HepG2 (cell line): ENCODE measurements at regions not wholly inside any gene's neighbourhood (a gene's known extent, or its start where the extent isn't known, plus 50 kb on each side); places are given as distances from the start of the nearest gene placed in this dataset.

ENCODE experiments used
- ATAC-seq: fragments of 200-7000 bp; cut with Tn5 transposase; 3 replicates; pipeline ENCODE4 v1.9.1; 2020; ENCODE audit warnings: mild to moderate bottlenecking, moderate library complexity
- BruUV-seq: library from RNA; stranded (reverse); fragments of 400-500 nt; replicated peaks from 2 replicates; lab custom pipeline; 2021; lab: Mats Ljungman, UMichigan
- CTCF ChIA-PET: fragments of 300-600 bp; formaldehyde crosslinking; extraction: SDS; loops from one replicate; lab custom pipeline; 2021; ENCODE audit warnings: low total read pairs, inconsistent platforms, low intra/inter-chr PET ratio; lab: Yijun Ruan, JAX
- POLR2A ChIA-PET: fragments of 350-600 bp; sonication (Branson Sonifier 250); formaldehyde crosslinking; loops from one replicate; lab custom pipeline; 2020; ENCODE audit warnings: antibody characterized with exemption, inconsistent platforms; lab: Yijun Ruan, JAX
- DNase-seq: peaks from one replicate; pipeline ENCODE4 v3.0.0-alpha.2; 2015; ENCODE audit warnings: low spot score
- FAIRE-seq: peaks from 3 replicates; lab custom pipeline; 2011; peaks lifted over from hg19 to GRCh38; lab: Jason Lieb, UNC
- H2AFZ ChIP-seq: one replicate; pipeline ENCODE4 v1.6.1; 2011; ENCODE audit warnings: low read length, inconsistent platforms
- H3K27ac ChIP-seq: fragments of 300-600 bp; 3 replicates; pipeline ENCODE4 v1.8.0; 2011; ENCODE audit warnings: mixed run types, mild to moderate bottlenecking, mixed read lengths, low read length, inconsistent platforms; ENCODE audit not compliant: insufficient read depth; ENCODE audit errors: extremely low read length
- H3K27me3 ChIP-seq, 2 experiments: fragments of 200-600 bp in 1 of 2; 2 replicates in 1 of 2; 3 replicates in 1 of 2; pipeline versions ENCODE4 v1.6.0 to v1.8.0; 2011; ENCODE audit warnings: low read length in 2 of 2, mild to moderate bottlenecking in 2 of 2, moderate library complexity in 2 of 2, inconsistent platforms in 1 of 2; ENCODE audit not compliant: insufficient read depth in 2 of 2, control insufficient read depth in 1 of 2
- H3K36me3 ChIP-seq, 2 experiments: fragments of 200-600 bp in 1 of 2; replicated peaks in 1 of 2; 2 replicates in 1 of 2; 3 replicates in 1 of 2; pipeline versions ENCODE4 v1.5.1 to v1.8.0; 2011; ENCODE audit warnings: low read length in 2 of 2, inconsistent platforms in 1 of 2; ENCODE audit not compliant: insufficient read depth in 2 of 2, control insufficient read depth in 1 of 2
- H3K4me1 ChIP-seq: 2 replicates; pipeline ENCODE4 v1.5.1; 2012; ENCODE audit warnings: low read length, inconsistent platforms; ENCODE audit not compliant: insufficient read depth
- H3K4me2 ChIP-seq: 2 replicates; pipeline ENCODE4 v1.6.0; 2011; ENCODE audit warnings: low read depth, low read length, inconsistent platforms
- H3K4me3 ChIP-seq, 3 experiments: fragments of 200-600 bp in 1 of 3; sonication (generic), shearing (Covaris generic) in 1 of 3; replicated peaks in 1 of 3; 2 replicates each; pipeline ENCODE4 v1.5.1; 2011 to 2016; ENCODE audit warnings: low read length in 3 of 3, inconsistent platforms in 2 of 3, low read depth in 2 of 3, mild to moderate bottlenecking in 2 of 3, control low read depth in 1 of 3, mixed read lengths in 1 of 3; ENCODE audit not compliant: insufficient read depth in 1 of 3
- H3K79me2 ChIP-seq: one replicate; pipeline ENCODE4 v1.6.1; 2011; ENCODE audit warnings: low read length, inconsistent platforms; ENCODE audit not compliant: insufficient read depth
- H3K9ac ChIP-seq: 2 replicates; pipeline ENCODE4 v1.6.0; 2011; ENCODE audit warnings: mild to moderate bottlenecking, low read depth, low read length, inconsistent platforms; ENCODE audit not compliant: insufficient read depth
- H3K9me3 ChIP-seq: 2 replicates; pipeline ENCODE4 v1.5.1; 2012; ENCODE audit warnings: mild to moderate bottlenecking, low read length
- H4K20me1 ChIP-seq: 2 replicates; pipeline ENCODE4 v1.6.0; 2011; ENCODE audit warnings: inconsistent platforms, mild to moderate bottlenecking, low read length, moderate library complexity; ENCODE audit not compliant: insufficient read depth
- ELF3 ChIP-seq: IDR thresholded peaks from 2 replicates; pipeline ENCODE4 v1.6.1; 2016; ENCODE audit warnings: missing genetic modification reagents, missing compliant biosample characterization
- FOXO1 ChIP-seq: sonication (generic); formaldehyde crosslinking; IDR thresholded peaks from 2 replicates; pipeline ENCODE4 v1.4.0; 2020; ENCODE audit warnings: missing genetic modification reagents
- GABPA ChIP-seq, 2 experiments: IDR thresholded peaks; 2 replicates each; pipeline ENCODE4 v1.6.1; 2011 to 2016; ENCODE audit warnings: low read depth in 2 of 2, low read length in 1 of 2, missing biosample characterization in 1 of 2, missing genetic modification characterization in 1 of 2
- MIXL1 ChIP-seq: IDR thresholded peaks from 2 replicates; pipeline ENCODE4 v1.6.1; 2016
- NFIC ChIP-seq: IDR thresholded peaks from 2 replicates; pipeline ENCODE4 v1.6.1; 2012; ENCODE audit warnings: mild to moderate bottlenecking, low read length, inconsistent platforms
- PAX8 ChIP-seq: sonication (generic); formaldehyde crosslinking; IDR thresholded peaks from 2 replicates; pipeline ENCODE4 v1.8.0; 2022; ENCODE audit warnings: mild to moderate bottlenecking, missing genetic modification reagents, borderline replicate concordance
- PHF21A ChIP-seq: sonication (generic); formaldehyde crosslinking; IDR thresholded peaks from 2 replicates; pipeline ENCODE4 v1.5.0; 2020; ENCODE audit warnings: mild to moderate bottlenecking, missing genetic modification reagents
- RBFOX2 ChIP-seq: fragments of 200-400 bp; formaldehyde crosslinking; IDR thresholded peaks from 2 replicates; pipeline ENCODE4 v1.6.1; 2017; ENCODE audit warnings: low read depth, mild to moderate bottlenecking, low read length
- RNF2 ChIP-seq: fragments of 450-650 bp; conservative IDR thresholded peaks from 2 replicates; pipeline ENCODE4 v1.6.1; 2016; ENCODE audit warnings: low read depth
- STAG1 ChIP-seq: sonication (generic); formaldehyde crosslinking; IDR thresholded peaks from 2 replicates; pipeline ENCODE4 v1.4.0; 2020; ENCODE audit warnings: missing genetic modification reagents
- TAF1 ChIP-seq: sonication (generic); formaldehyde crosslinking; IDR thresholded peaks from 2 replicates; pipeline ENCODE4 v1.4.0; 2020; ENCODE audit warnings: missing genetic modification reagents
- ZBTB21 ChIP-seq: sonication (generic); formaldehyde crosslinking; IDR thresholded peaks from 2 replicates; pipeline ENCODE4 v1.4.0; 2020; ENCODE audit warnings: missing genetic modification reagents
- ZFAT ChIP-seq: sonication (generic); formaldehyde crosslinking; conservative IDR thresholded peaks from 2 replicates; pipeline ENCODE4 v1.8.1; 2023; ENCODE audit warnings: missing genetic modification reagents, inconsistent platforms
- ZNF234 ChIP-seq: sonication (generic); formaldehyde crosslinking; conservative IDR thresholded peaks from 2 replicates; pipeline ENCODE4 v1.5.1; 2020; ENCODE audit warnings: mild to moderate bottlenecking, missing genetic modification reagents
- ZNF446 ChIP-seq: sonication (generic); formaldehyde crosslinking; IDR thresholded peaks from 2 replicates; pipeline ENCODE4 v1.5.0; 2020; ENCODE audit warnings: mild to moderate bottlenecking, missing genetic modification reagents
- ZNF619 ChIP-seq: sonication (generic); formaldehyde crosslinking; IDR thresholded peaks from 2 replicates; pipeline ENCODE4 v1.4.0; 2020; ENCODE audit warnings: mild to moderate bottlenecking, missing genetic modification reagents
- ZNF841 ChIP-seq: sonication (generic); formaldehyde crosslinking; IDR thresholded peaks from 2 replicates; pipeline ENCODE4 v1.8.1; 2023; ENCODE audit warnings: missing genetic modification reagents, borderline replicate concordance
- ZSCAN21 ChIP-seq: sonication (generic); formaldehyde crosslinking; IDR thresholded peaks from 2 replicates; pipeline ENCODE4 v1.8.0; 2022; ENCODE audit warnings: mild to moderate bottlenecking, missing genetic modification reagents, moderate library complexity, borderline replicate concordance
- WGBS: methylation state at CpG from one replicate; pipeline ENCODE4 v1.1.6; 2017; ENCODE audit warnings: low lambda C conversion rate; 5-methylcytosine and 5-hydroxymethylcytosine counted together
- in situ Hi-C: cut with HindIII; loops from 2 replicates; pipeline ENCODE4 v1.10.0; 2017; ENCODE audit warnings: low pct_unique_long_range_greater_than_20kb; ENCODE audit not compliant: extremely low pct_ligation_motif_present
- intact Hi-C: fragments of 100-400 bp; cut with micrococcal nuclease; formaldehyde crosslinking; loops from one replicate; pipeline ENCODE4 v1.10.0; 2022; ENCODE audit not compliant: unreplicated experiment
- TF ChIP-seq, protein P1 (sequence below): sonication (generic); formaldehyde crosslinking; IDR thresholded peaks from 2 replicates; pipeline ENCODE4 v1.4.0; 2020; ENCODE audit warnings: missing genetic modification reagents
- TF ChIP-seq, protein P2 (sequence below): sonication (generic); formaldehyde crosslinking; IDR thresholded peaks from 2 replicates; pipeline ENCODE4 v1.4.0; 2020; ENCODE audit warnings: missing genetic modification reagents

DNA sequence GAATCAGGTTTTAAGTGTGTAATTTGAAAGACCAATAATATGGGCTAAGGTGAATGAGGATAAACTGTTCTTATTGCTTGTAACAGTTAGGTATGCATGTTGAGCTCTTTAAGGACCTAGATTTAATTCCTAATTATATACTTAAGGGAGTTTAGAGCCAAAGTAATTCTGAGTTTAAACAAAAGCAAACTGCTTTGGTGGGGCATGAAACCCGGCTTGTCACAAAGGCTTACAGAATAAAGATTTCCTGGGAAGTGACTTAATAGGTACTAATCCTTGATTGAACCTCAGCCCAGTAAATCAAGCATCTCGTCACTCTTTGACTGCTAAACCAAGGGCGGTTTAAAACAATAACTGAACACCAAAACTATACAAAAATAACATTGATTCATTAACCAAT lies 1324.2 kb downstream of the RPA4 start:
- Histone ChIP-seq H3K36me3 (no peaks in the 10 kb centered on the region), H4K20me1 (no peaks in the 10 kb centered on the region), H3K4me2 (no peak overlapping the region), H3K27me3 (no peaks in the 10 kb centered on the region), H3K4me3 (no peak overlapping the region), H3K79me2 (no peaks in the 10 kb centered on the region), H3K27ac (no peak overlapping the region), H3K4me1 (no peaks in the 10 kb centered on the region), H2AFZ (no peak overlapping the region), H3K9ac (no peak overlapping the region), H3K9me3 (no peaks in the 10 kb centered on the region)
- POLR2A ChIA-PET, result no interaction called here
- 0% methylated on average over 3 of the region's 3 CpGs for WGBS
- DNase-seq (no peak), ATAC-seq (no peak), FAIRE-seq (no peak)
- in situ Hi-C loops (no loop called here), intact Hi-C loops (no loop called here)
- TF ChIP-seq RBFOX2 (no peak), ELF3 (no peak), PAX8 (CRISPR knock-in tag) (no peak), FOXO1 (CRISPR knock-in tag) (no peak), ZSCAN21 (CRISPR knock-in tag) (no peak)
- TF ChIP-seq, protein P1, sequence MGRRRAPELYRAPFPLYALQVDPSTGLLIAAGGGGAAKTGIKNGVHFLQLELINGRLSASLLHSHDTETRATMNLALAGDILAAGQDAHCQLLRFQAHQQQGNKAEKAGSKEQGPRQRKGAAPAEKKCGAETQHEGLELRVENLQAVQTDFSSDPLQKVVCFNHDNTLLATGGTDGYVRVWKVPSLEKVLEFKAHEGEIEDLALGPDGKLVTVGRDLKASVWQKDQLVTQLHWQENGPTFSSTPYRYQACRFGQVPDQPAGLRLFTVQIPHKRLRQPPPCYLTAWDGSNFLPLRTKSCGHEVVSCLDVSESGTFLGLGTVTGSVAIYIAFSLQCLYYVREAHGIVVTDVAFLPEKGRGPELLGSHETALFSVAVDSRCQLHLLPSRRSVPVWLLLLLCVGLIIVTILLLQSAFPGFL (CRISPR knock-in tag), result no peak
- BruUV-seq, result no TSS peak
- CTCF ChIA-PET, result no interaction called here

DNA sequence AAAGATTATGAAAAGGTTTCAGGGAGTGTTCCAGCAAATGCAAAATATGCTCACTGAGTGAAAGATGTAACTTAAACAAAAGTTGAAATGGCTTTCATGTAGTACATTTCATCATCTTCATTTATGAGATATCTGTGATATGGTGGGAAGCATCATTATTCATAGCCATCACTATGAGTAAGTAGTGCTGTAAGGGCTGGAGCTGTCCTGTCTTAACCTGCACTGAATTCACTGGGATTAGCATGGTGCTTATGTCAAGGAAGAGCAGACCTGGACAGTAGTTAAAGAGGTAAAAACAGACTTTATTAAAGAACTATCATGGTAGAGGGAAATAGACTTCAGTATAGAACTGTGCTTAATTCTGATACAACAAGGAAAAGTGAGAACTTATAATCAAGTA lies 1347.3 kb downstream of the RPA4 start:
- CTCF ChIA-PET, result no interaction called here
- Histone ChIP-seq H3K27ac (no peak overlapping the region), H3K4me2 (no peak overlapping the region), H3K27me3 (no peaks in the 10 kb centered on the region), H3K4me3 (no peak overlapping the region), H3K79me2 (no peaks in the 10 kb centered on the region), H4K20me1 (no peaks in the 10 kb centered on the region), H3K4me1 (no peaks in the 10 kb centered on the region), H3K9ac (no peak overlapping the region), H3K36me3 (no peaks in the 10 kb centered on the region), H2AFZ (no peak overlapping the region), H3K9me3 (no peaks in the 10 kb centered on the region)
- intact Hi-C loops (no loop called here), in situ Hi-C loops (no loop called here)
- DNase-seq (no peak), FAIRE-seq (no peak), ATAC-seq (no peak)
- POLR2A ChIA-PET, result no interaction called here
- BruUV-seq, result no TSS peak
- no peak for TF ChIP-seq ZNF234
- TF ChIP-seq TAF1 (CRISPR knock-in tag), result no peak
- TF ChIP-seq GABPA (IDR thresholded peaks at IDR 0.05; ENCODE audit: low read depth, low read length), result no peak
- no peak for TF ChIP-seq GABPA (CRISPR knock-in tag; IDR thresholded peaks at IDR 0.05; ENCODE audit: low read depth)
- no peak for TF ChIP-seq MIXL1 (CRISPR knock-in tag)
- TF ChIP-seq STAG1 (CRISPR knock-in tag), result no peak
- no peak for TF ChIP-seq ZFAT
- TF ChIP-seq ZBTB21 (CRISPR knock-in tag), result no peak
- TF ChIP-seq PHF21A (CRISPR knock-in tag), result no peak
- no peak for TF ChIP-seq NFIC
- TF ChIP-seq ZNF841 (CRISPR knock-in tag), result no peak
- TF ChIP-seq ZNF619 (CRISPR knock-in tag), result no peak
- TF ChIP-seq, protein P2, sequence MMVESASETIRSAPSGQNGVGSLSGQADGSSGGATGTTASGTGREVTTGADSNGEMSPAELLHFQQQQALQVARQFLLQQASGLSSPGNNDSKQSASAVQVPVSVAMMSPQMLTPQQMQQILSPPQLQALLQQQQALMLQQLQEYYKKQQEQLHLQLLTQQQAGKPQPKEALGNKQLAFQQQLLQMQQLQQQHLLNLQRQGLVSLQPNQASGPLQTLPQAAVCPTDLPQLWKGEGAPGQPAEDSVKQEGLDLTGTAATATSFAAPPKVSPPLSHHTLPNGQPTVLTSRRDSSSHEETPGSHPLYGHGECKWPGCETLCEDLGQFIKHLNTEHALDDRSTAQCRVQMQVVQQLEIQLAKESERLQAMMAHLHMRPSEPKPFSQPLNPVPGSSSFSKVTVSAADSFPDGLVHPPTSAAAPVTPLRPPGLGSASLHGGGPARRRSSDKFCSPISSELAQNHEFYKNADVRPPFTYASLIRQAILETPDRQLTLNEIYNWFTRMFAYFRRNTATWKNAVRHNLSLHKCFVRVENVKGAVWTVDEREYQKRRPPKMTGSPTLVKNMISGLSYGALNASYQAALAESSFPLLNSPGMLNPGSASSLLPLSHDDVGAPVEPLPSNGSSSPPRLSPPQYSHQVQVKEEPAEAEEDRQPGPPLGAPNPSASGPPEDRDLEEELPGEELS (CRISPR knock-in tag), result no peak
- no peak for TF ChIP-seq RNF2
- TF ChIP-seq ZNF446 (CRISPR knock-in tag), result no peak
